GM23248 (cell line): ENCODE measurements at regions not wholly inside any gene's neighbourhood (a gene's known extent, or its start where the extent isn't known, plus 50 kb on each side); places are given as distances from the start of the nearest gene placed in this dataset.

ENCODE experiments used
- DNase-seq: peaks from one replicate; pipeline ENCODE4 v3.0.0-alpha.2; 2015
- H2AFZ ChIP-seq: fragments of 200-600 bp; sonication (generic); 2 replicates; pipeline ENCODE4 v1.6.1; 2016; ENCODE audit warnings: antibody characterized with exemption
- H3F3A ChIP-seq: fragments of 200-600 bp; sonication (generic); 2 replicates; pipeline ENCODE4 v1.6.1; 2016; ENCODE audit warnings: mild to moderate bottlenecking, antibody characterized with exemption, mixed run types; ENCODE audit not compliant: insufficient read depth
- H3K27ac ChIP-seq: fragments of 200-600 bp; sonication (generic); 2 replicates; pipeline ENCODE4 v1.5.1; 2016; ENCODE audit warnings: mild to moderate bottlenecking
- H3K27me3 ChIP-seq: fragments of 200-600 bp; sonication (generic); replicated peaks from 2 replicates; pipeline ENCODE4 v1.6.1; 2016; ENCODE audit warnings: mild to moderate bottlenecking; ENCODE audit not compliant: insufficient read depth
- H3K36me3 ChIP-seq: fragments of 200-600 bp; sonication (generic); 2 replicates; pipeline ENCODE4 v1.6.1; 2016; ENCODE audit warnings: low read depth, mild to moderate bottlenecking
- H3K4me1 ChIP-seq: fragments of 200-600 bp; sonication (generic); 2 replicates; pipeline ENCODE4 v1.6.1; 2016; ENCODE audit warnings: mild to moderate bottlenecking; ENCODE audit not compliant: insufficient read depth
- H3K4me2 ChIP-seq: fragments of 200-600 bp; sonication (generic); one replicate; pipeline ENCODE4 v1.6.1; 2016; ENCODE audit warnings: mild to moderate bottlenecking; ENCODE audit not compliant: unreplicated experiment
- H3K4me3 ChIP-seq: fragments of 200-600 bp; sonication (generic); 2 replicates; pipeline ENCODE4 v1.5.1; 2016; ENCODE audit warnings: mild to moderate bottlenecking
- H3K79me2 ChIP-seq: fragments of 200-600 bp; sonication (generic); 2 replicates; pipeline ENCODE4 v1.6.1; 2016; ENCODE audit warnings: mild to moderate bottlenecking; ENCODE audit not compliant: insufficient read depth
- H3K9ac ChIP-seq: fragments of 200-600 bp; sonication (generic); 2 replicates; pipeline ENCODE4 v1.6.1; 2016; ENCODE audit warnings: mild to moderate bottlenecking
- H3K9me2 ChIP-seq: fragments of 200-600 bp; sonication (generic); 2 replicates; pipeline ENCODE4 v1.6.1; 2016; ENCODE audit warnings: mixed run types, mild to moderate bottlenecking, moderate library complexity; ENCODE audit not compliant: insufficient read depth
- H3K9me3 ChIP-seq: fragments of 200-600 bp; sonication (generic); one replicate; pipeline ENCODE4 v1.6.1; 2017; ENCODE audit warnings: low read depth
- H4K20me1 ChIP-seq: fragments of 200-600 bp; sonication (generic); 2 replicates; pipeline ENCODE4 v1.6.0; 2016; ENCODE audit not compliant: insufficient read depth
- EZH2 ChIP-seq: fragments of 200-600 bp; sonication (generic); IDR thresholded peaks from 2 replicates; pipeline ENCODE4 v1.6.1; 2018; ENCODE audit warnings: antibody characterized with exemption, mild to moderate bottlenecking; ENCODE audit not compliant: insufficient read depth, poor library complexity, severe bottlenecking
- EZH2phosphoT487 ChIP-seq: fragments of 200-600 bp; sonication (generic); IDR thresholded peaks from 2 replicates; pipeline ENCODE4 v1.6.1; 2018; ENCODE audit warnings: antibody characterized with exemption, moderate library complexity, mild to moderate bottlenecking, low read depth; ENCODE audit not compliant: insufficient read depth
- WGBS, 2 experiments: methylation state at CpG; one replicate each; pipeline ENCODE4 v1.1.6; 2015 to 2017; ENCODE audit warnings: low lambda C conversion rate in 2 of 2, low coverage in 1 of 2; ENCODE audit errors: missing lambda C conversion rate in 2 of 2; 5-methylcytosine and 5-hydroxymethylcytosine counted together
- in situ Hi-C: fragments of 300-500 bp; cut with MboI; formaldehyde crosslinking; loops from 2 replicates; pipeline ENCODE4 v1.15.0; 2020

DNA sequence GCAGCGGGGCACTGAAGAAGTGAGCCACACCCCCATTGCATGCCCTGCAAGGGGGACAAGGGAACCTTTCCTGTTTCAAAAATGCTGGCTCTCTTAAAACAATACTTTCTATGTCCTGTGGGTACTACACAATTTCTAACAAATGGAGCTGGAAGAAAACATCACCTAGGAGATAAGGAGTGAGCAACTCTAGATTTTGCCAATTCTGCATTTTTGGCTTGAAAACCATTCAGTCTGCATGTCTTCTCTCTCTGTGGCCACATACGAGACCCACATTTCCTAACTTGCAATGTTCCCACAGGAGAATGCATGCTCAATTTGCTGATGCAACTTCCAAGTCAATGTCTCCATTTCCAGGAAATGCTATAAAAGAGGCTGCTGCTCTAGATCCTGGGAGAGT lies 662.0 kb downstream of the SQOR start:
- Histone ChIP-seq H3F3A (no peaks in the 10 kb centered on the region), H3K4me3 (no peak overlapping the region), H3K36me3 (no peaks in the 10 kb centered on the region), H2AFZ (no peak overlapping the region), H3K9ac (no peak overlapping the region), H3K4me1 (no peaks in the 10 kb centered on the region), H3K27ac (no peak overlapping the region), H3K79me2 (no peaks in the 10 kb centered on the region), H3K4me2 (no peak overlapping the region), H3K9me3 (no peaks in the 10 kb centered on the region), H3K27me3 (no peaks in the 10 kb centered on the region), H4K20me1 (no peaks in the 10 kb centered on the region), H3K9me2 (no peaks in the 10 kb centered on the region)
- DNase-seq: no peak
- no peak for TF ChIP-seq EZH2phosphoT487
- no peak for TF ChIP-seq EZH2
- 30% methylated on average over 2 of the region's 2 CpGs for WGBS, 2 experiments
- in situ Hi-C loops: no loop called here

DNA sequence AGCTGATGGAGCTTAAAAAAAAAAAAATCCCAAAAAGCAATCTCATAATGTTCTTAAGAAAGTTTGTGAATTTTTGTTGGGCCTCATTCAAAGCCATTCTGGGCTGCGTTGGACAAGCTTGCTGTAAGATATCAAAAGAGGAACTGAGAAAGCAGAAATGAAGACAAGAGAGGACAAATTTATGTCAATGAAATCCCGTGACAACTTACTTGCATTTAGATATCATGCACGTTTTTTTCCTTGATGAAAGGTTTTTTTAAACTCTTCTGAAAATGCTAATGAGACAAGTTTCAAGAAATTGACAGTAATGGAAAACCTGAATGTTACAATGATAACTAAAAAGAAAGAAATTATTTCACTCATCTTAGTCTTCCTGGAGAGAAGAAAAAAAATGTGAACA lies 662.9 kb downstream of the SQOR start:
- DNase-seq: no peak
- no peaks in the 10 kb centered on the region for H4K20me1 ChIP-seq
- no peak overlapping the region for H3K9ac ChIP-seq
- no peak overlapping the region for H3K27ac ChIP-seq
- no peaks in the 10 kb centered on the region for H3K9me3 ChIP-seq
- in situ Hi-C loops: no loop called here
- no peaks in the 10 kb centered on the region for H3K27me3 ChIP-seq
- TF ChIP-seq EZH2: no peak
- TF ChIP-seq EZH2phosphoT487: no peak
- no peaks in the 10 kb centered on the region for H3F3A ChIP-seq
- H3K4me2 ChIP-seq: no peak overlapping the region
- WGBS, 2 experiments: 27% methylated on average over 3 of the region's 3 CpGs
- H3K4me3 ChIP-seq: no peak overlapping the region
- H3K79me2 ChIP-seq: no peaks in the 10 kb centered on the region
- H3K4me1 ChIP-seq: no peaks in the 10 kb centered on the region
- no peaks in the 10 kb centered on the region for H3K9me2 ChIP-seq
- no peaks in the 10 kb centered on the region for H3K36me3 ChIP-seq
- H2AFZ ChIP-seq: no peak overlapping the region

DNA sequence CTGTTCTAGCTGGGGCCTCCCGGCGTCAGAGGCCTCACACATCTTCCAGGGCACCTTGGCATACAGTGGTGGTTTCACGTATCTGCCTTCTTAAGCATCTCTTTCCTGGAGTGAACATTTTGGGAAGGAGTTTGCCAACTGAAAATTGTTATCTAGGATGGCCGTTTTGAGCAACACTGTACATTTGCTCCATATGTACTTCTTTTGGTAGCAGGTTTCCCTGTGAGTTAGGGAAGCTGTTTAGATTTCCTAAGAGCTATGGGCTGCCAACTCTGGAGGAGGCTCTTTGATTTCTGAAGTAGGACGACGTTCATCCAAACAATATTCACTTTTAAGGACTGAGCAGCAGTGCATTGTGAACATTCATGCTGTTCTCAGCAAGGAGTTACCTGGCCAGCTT lies 665.9 kb downstream of the SQOR start:
- Histone ChIP-seq H3K4me2 (no peak overlapping the region), H4K20me1 (no peaks in the 10 kb centered on the region), H3K4me3 (no peak overlapping the region), H3K27me3 (no peaks in the 10 kb centered on the region), H3K4me1 (no peaks in the 10 kb centered on the region), H3F3A (no peaks in the 10 kb centered on the region), H3K9me2 (no peaks in the 10 kb centered on the region), H3K9ac (no peak overlapping the region), H2AFZ (no peak overlapping the region), H3K36me3 (no peaks in the 10 kb centered on the region), H3K79me2 (no peaks in the 10 kb centered on the region), H3K9me3 (no peaks in the 10 kb centered on the region), H3K27ac (no peak overlapping the region)
- WGBS, 2 experiments: 23 to 32% methylated on average over 6 of the region's 6 CpGs
- no peak for TF ChIP-seq EZH2
- TF ChIP-seq EZH2phosphoT487: no peak
- in situ Hi-C loops: no loop called here
- no peak for DNase-seq

DNA sequence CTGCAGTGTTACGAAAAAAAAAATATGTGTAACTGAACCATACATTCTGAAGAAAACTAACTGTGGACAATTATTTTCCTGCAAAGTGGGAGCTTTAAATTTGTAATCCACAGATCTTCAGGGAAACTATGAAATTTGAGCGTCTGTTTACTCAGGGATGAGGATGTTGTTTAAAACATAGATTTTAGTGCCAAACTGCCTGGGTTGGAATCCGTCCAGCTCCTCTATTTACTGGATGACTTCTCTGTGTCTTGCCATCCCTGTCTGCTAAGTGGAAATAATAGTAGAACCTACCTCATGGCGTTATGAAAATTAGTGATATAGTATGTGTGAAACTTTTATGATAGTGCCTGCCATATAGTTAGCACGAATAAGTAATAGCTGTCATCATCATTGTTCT lies 666.5 kb downstream of the SQOR start:
- Histone ChIP-seq H3K9me2 (no peaks in the 10 kb centered on the region), H3K27ac (no peak overlapping the region), H3K4me2 (no peak overlapping the region), H3K27me3 (no peaks in the 10 kb centered on the region), H3K9ac (no peak overlapping the region), H3K4me3 (no peak overlapping the region), H2AFZ (no peak overlapping the region), H3K79me2 (no peaks in the 10 kb centered on the region), H4K20me1 (no peaks in the 10 kb centered on the region), H3K4me1 (no peaks in the 10 kb centered on the region), H3F3A (no peaks in the 10 kb centered on the region), H3K9me3 (no peaks in the 10 kb centered on the region), H3K36me3 (no peaks in the 10 kb centered on the region)
- 20 to 29% methylated on average over 5 of the region's 5 CpGs for whole genome bisulfite sequencing, 2 experiments
- in situ Hi-C loops: no loop called here
- no peak for DNase-seq
- TF ChIP-seq EZH2 (no peak), EZH2phosphoT487 (no peak)

DNA sequence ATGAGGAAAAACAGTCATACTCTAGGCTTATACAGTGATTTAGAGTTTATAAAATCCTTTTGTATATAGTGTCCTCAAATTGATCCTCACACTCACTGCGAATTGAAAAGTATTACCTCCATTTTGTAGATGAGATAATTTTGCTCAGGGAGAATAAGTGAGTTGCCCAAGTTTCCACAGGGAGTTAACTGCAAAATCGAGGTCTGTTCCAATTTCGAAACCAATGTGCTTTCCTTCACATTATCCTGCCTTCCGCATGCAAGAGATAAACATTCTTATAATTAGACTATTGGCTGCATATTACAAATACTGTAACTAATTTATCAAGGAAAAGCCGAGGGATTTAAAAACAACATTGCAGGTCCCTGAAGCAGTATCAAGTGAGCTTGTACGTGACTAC lies 667.0 kb downstream of the SQOR start:
- no peaks in the 10 kb centered on the region for H3K27me3 ChIP-seq
- H3K79me2 ChIP-seq: no peaks in the 10 kb centered on the region
- no peak for DNase-seq
- no peaks in the 10 kb centered on the region for H3K9me2 ChIP-seq
- H3K27ac ChIP-seq: no peak overlapping the region
- no peaks in the 10 kb centered on the region for H3K9me3 ChIP-seq
- H3K36me3 ChIP-seq: no peaks in the 10 kb centered on the region
- H4K20me1 ChIP-seq: no peaks in the 10 kb centered on the region
- H3K4me2 ChIP-seq: no peak overlapping the region
- TF ChIP-seq EZH2: no peak
- H3K9ac ChIP-seq: no peak overlapping the region
- 7 to 9% methylated on average over 6 of the region's 6 CpGs for WGBS, 2 experiments
- H3K4me3 ChIP-seq: no peak overlapping the region
- in situ Hi-C loops: no loop called here
- H3K4me1 ChIP-seq: no peaks in the 10 kb centered on the region
- no peaks in the 10 kb centered on the region for H3F3A ChIP-seq
- H2AFZ ChIP-seq: no peak overlapping the region
